Spleen (tissue), 11 donors: ENCODE measurements at regions not wholly inside any gene's neighbourhood (a gene's known extent, or its start where the extent isn't known, plus 50 kb on each side); places are given as distances from the start of the nearest gene placed in this dataset.
A peak's percentile ranks its signal among the peaks of the same experiment; 100 is the strongest.

Source experiments
- DNase-seq: peaks from one replicate; pipeline ENCODE4 v3.0.0-alpha.2; 2020
- H3K27ac ChIP-seq, 8 donors: fragments of 200-600 bp; sonication (generic) in 7 of 8; 1 replicate in 4 of 8; 2 replicates in 4 of 8; pipeline versions ENCODE4 v1.5.0 to v1.8.0; 2016 to 2021; ENCODE audit warnings: inconsistent platforms in 4 of 8, mild to moderate bottlenecking in 4 of 8, moderate library complexity in 1 of 8
- H3K27me3 ChIP-seq, 7 donors: fragments of 200-600 bp; sonication (generic) in 6 of 7; replicated peaks in 1 of 7; 1 replicate in 4 of 7; 2 replicates in 3 of 7; pipeline versions ENCODE4 v1.5.0 to v1.8.0; 2016 to 2021; ENCODE audit warnings: inconsistent platforms in 3 of 7, mild to moderate bottlenecking in 1 of 7
- H3K36me3 ChIP-seq, 6 donors: fragments of 200-600 bp; sonication (generic) in 5 of 6; 1 replicate in 4 of 6; 2 replicates in 2 of 6; pipeline versions ENCODE4 v1.5.0 to v1.8.0; 2016 to 2021; ENCODE audit warnings: inconsistent platforms in 2 of 6
- H3K4me1 ChIP-seq, 6 donors: fragments of 200-600 bp; sonication (generic) in 5 of 6; 1 replicate in 3 of 6; 2 replicates in 3 of 6; pipeline versions ENCODE4 v1.5.0 to v1.8.0; 2016 to 2021; ENCODE audit warnings: inconsistent platforms in 3 of 6
- H3K4me3 ChIP-seq, 8 donors: fragments of 200-600 bp; sonication (generic) in 7 of 8; 1 replicate in 4 of 8; 2 replicates in 4 of 8; pipeline versions ENCODE4 v1.5.0 to v1.8.0; 2016 to 2021; ENCODE audit warnings: inconsistent platforms in 4 of 8, mild to moderate bottlenecking in 4 of 8, moderate library complexity in 2 of 8
- H3K9me3 ChIP-seq, 8 donors: fragments of 200-600 bp; sonication (generic) in 7 of 8; 1 replicate in 4 of 8; 2 replicates in 4 of 8; pipeline versions ENCODE4 v1.5.0 to v1.8.0; 2016 to 2021; ENCODE audit warnings: inconsistent platforms in 4 of 8
- CTCF ChIP-seq, 11 experiments: fragments of 200-600 bp in 7 of 11; fragments of 450-650 bp in 4 of 11; sonication (generic) in 4 of 11; IDR thresholded peaks in 8 of 11; conservative IDR thresholded peaks in 3 of 11; 1 replicate in 7 of 11; 2 replicates in 4 of 11; pipeline versions ENCODE4 v1.4.0 to v1.8.0; 2016 to 2021; ENCODE audit warnings: antibody characterized with exemption in 11 of 11, inconsistent platforms in 4 of 11, mild to moderate bottlenecking in 1 of 11
- POLR2A ChIP-seq, 3 donors: fragments of 450-650 bp; IDR thresholded peaks; one replicate each; pipeline ENCODE4 v1.5.1; 2017; ENCODE audit warnings: antibody characterized with exemption in 3 of 3, mild to moderate bottlenecking in 1 of 3
- POLR2AphosphoS5 ChIP-seq, 3 donors: sonication (generic); formaldehyde crosslinking; IDR thresholded peaks; one replicate each; pipeline ENCODE4 v1.5.1; 2017; ENCODE audit warnings: antibody characterized with exemption in 3 of 3
- WGBS, 5 donors: extraction: QIAGEN DNeasy Blood & Tissue Kit in 3 of 5; methylation state at CpG; one replicate each; pipeline versions ENCODE4 v1.1.5 to v1.1.7; 2013 to 2018; 5-methylcytosine and 5-hydroxymethylcytosine counted together
- intact Hi-C: fragments of 100-400 bp; cut with DNase I; formaldehyde crosslinking; loops from one replicate; pipeline ENCODE4 v1.15.0; 2023; ENCODE audit warnings: low total_unique reads
- donor health status: healthy with polysubstance abuse.
- donor health status: DM: no; HTN: no; CAD: no; lungs with moderate emphysema.
- donor health status: DM: no; HTN: no; CAD: no.
- donor health status: Bipolar disorder and iron deficiency.
- donor health status: healthy.
- donor health status: DM: no; HTN: no; CAD: no.
- donor health status: DM: yes; HTN: yes; CAD: no.

GRCh38 chr1:229065613-229066012 lies 205.3 kb upstream of the RAB4A start:
- Histone ChIP-seq H3K4me3 (no peak overlapping the region), H3K36me3 (no peaks in the 10 kb centered on the region), H3K27ac (peak overlapping the region in 2 of 8 donors; percentile 87 to 89), H3K4me1 (peaks cover 8 to 95% (median 60%) of the 10 kb centered on the region in 6 donors), H3K9me3 (no peaks in the 10 kb centered on the region), H3K27me3 (no peaks in the 10 kb centered on the region)
- 82 to 96% (median 92%) methylated on average over 2 to 3 of the region's 3 CpGs for WGBS, 5 donors
- intact Hi-C loops = no loop called here
- DNase-seq = no peak
- TF ChIP-seq CTCF (IDR thresholded peaks at IDR 0.05 in 8 of 11, conservative IDR thresholded peaks at IDR 0.05 in 3 of 11) = no peak
- TF ChIP-seq POLR2AphosphoS5 (IDR thresholded peaks at IDR 0.05) = no peak
- TF ChIP-seq POLR2A (IDR thresholded peaks at IDR 0.05) = no peak

- intact Hi-C loops = no loop called here
- H3K4me1 ChIP-seq = peaks cover 8 to 95% (median 58%) of the 10 kb centered on the region in 6 donors
These were observed 204.3 kb upstream of the RAB4A start for GRCh38 chr1:229066591-229066990.

GRCh38 chr1:229067546-229067945 lies 203.4 kb upstream of the RAB4A start:
- DNase-seq = peak; percentile 78
- H3K27ac ChIP-seq = peak overlapping the region; percentile 6 to 89 (median 78)
- TF ChIP-seq POLR2AphosphoS5 (IDR thresholded peaks at IDR 0.05) (no peak), CTCF (IDR thresholded peaks at IDR 0.05 in 8 of 11, conservative IDR thresholded peaks at IDR 0.05 in 3 of 11) (no peak), POLR2A (IDR thresholded peaks at IDR 0.05) (no peak)
- H3K4me1 ChIP-seq = peaks cover 8 to 86% (median 53%) of the 10 kb centered on the region in 6 donors
- no peaks in the 10 kb centered on the region for H3K9me3 ChIP-seq
- H3K4me3 ChIP-seq = peak overlapping the region in 1 of 8 donors; percentile 21
- no peaks in the 10 kb centered on the region for H3K36me3 ChIP-seq
- intact Hi-C loops = no loop called here
- WGBS, 5 donors = 54 to 74% (median 62%) methylated on average over 5 of the region's 5 CpGs
- H3K27me3 ChIP-seq = no peaks in the 10 kb centered on the region

More at GRCh38 chr1:229066591-229066990, 204.3 kb upstream of the RAB4A start:
- no peak for DNase-seq
- peak overlapping the region in 7 of 8 donors; percentile 29 to 89 (median 81) for H3K27ac ChIP-seq
- no peaks in the 10 kb centered on the region for H3K36me3 ChIP-seq
- no peak overlapping the region for H3K4me3 ChIP-seq
- no peaks in the 10 kb centered on the region for H3K9me3 ChIP-seq
- TF ChIP-seq POLR2A (IDR thresholded peaks at IDR 0.05) (no peak), CTCF (IDR thresholded peaks at IDR 0.05 in 8 of 11, conservative IDR thresholded peaks at IDR 0.05 in 3 of 11) (no peak), POLR2AphosphoS5 (IDR thresholded peaks at IDR 0.05) (no peak)
- 45 to 81% (median 67%) methylated on average over 3 of the region's 3 CpGs for WGBS, 5 donors
- H3K27me3 ChIP-seq = no peaks in the 10 kb centered on the region

- Histone ChIP-seq H3K4me1 (peaks cover 8 to 77% (median 47%) of the 10 kb centered on the region in 6 donors), H3K4me3 (peak overlapping the region in 2 of 8 donors; percentile 5 to 21), H3K9me3 (no peaks in the 10 kb centered on the region), H3K27ac (peak overlapping the region in 7 of 8 donors; percentile 70 to 89 (median 81)), H3K36me3 (no peaks in the 10 kb centered on the region), H3K27me3 (no peaks in the 10 kb centered on the region)
- TF ChIP-seq POLR2A (IDR thresholded peaks at IDR 0.05) (no peak), CTCF (IDR thresholded peaks at IDR 0.05 in 8 of 11, conservative IDR thresholded peaks at IDR 0.05 in 3 of 11) (no peak), POLR2AphosphoS5 (IDR thresholded peaks at IDR 0.05) (peak in 1 of 3 donors; percentile 79)
- peak; percentile 83 for DNase-seq
- 4 to 12% (median 6%) methylated on average over 7 of the region's 7 CpGs for WGBS, 5 donors
- intact Hi-C loops = no loop called here
These were observed 202.5 kb upstream of the RAB4A start for GRCh38 chr1:229068270-229068987.
